HL-60 (cell line): ENCODE measurements at regions not wholly inside any gene's neighbourhood (a gene's known extent, or its start where the extent isn't known, plus 50 kb on each side); places are given as distances from the start of the nearest gene placed in this dataset.

Experiments
- DNase-seq, 2 experiments: peaks; one replicate each; pipeline ENCODE4 v3.0.0-alpha.2; 2010 to 2020; ENCODE audit warnings: low read depth in 1 of 2, low spot score in 1 of 2
- H3K27ac ChIP-seq: fragments of 250-450 bp; sonication (Bioruptor Pico); replicated peaks from 2 replicates; pipeline ENCODE4 v1.5.1; 2020; ENCODE audit warnings: mild to moderate bottlenecking, moderate library complexity
- H3K27me3 ChIP-seq: fragments of 250-450 bp; sonication (Bioruptor Pico); 2 replicates; pipeline ENCODE4 v1.5.1; 2021; ENCODE audit warnings: mild to moderate bottlenecking, moderate library complexity; ENCODE audit not compliant: insufficient read depth, poor library complexity, severe bottlenecking
- H3K4me3 ChIP-seq: replicated peaks from 2 replicates; pipeline ENCODE4 v1.5.1; 2011; ENCODE audit warnings: mild to moderate bottlenecking, control low read depth, low read length; ENCODE audit not compliant: insufficient read depth
- GABPA ChIP-seq: IDR thresholded peaks from 2 replicates; pipeline ENCODE4 v1.6.1; 2012; ENCODE audit warnings: low read depth
- POLR2AphosphoS5 ChIP-seq: IDR thresholded peaks from 2 replicates; pipeline ENCODE4 v1.6.1; 2012; ENCODE audit warnings: low read depth
- SPI1 ChIP-seq: IDR thresholded peaks from 2 replicates; pipeline ENCODE4 v1.6.1; 2012; ENCODE audit warnings: low read depth, mild to moderate bottlenecking, borderline replicate concordance
- TF ChIP-seq, protein P1 (sequence below): IDR thresholded peaks from one replicate; pipeline ENCODE4 v1.5.1; 2011; ENCODE audit warnings: low read length, control low read depth, inconsistent platforms; ENCODE audit not compliant: insufficient read depth
- TF ChIP-seq, protein P2 (sequence below): IDR thresholded peaks from 2 replicates; pipeline ENCODE4 v1.6.1; 2012; ENCODE audit warnings: low read depth; ENCODE audit not compliant: insufficient replicate concordance

DNA sequence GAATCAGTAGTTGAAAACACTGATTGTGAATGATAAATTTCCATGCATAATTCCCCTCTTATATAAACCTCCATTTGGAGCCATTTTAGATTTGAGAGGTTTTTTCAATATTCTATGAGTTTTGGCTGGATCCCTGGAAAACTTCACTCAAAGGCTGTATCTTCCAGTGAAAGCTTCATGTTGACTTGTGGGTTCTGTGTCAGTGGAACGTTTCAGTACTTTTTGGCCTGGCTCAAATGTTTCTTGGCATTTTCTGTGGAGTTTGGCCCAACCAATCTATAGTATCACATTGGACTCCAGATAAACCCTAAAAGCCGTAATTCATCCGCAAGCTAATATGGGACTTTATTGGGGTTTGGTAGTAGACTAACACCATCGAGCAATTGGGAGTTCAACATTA, 172.6 kb upstream of the PRPS1L1 start:
- Histone ChIP-seq H3K27me3 (no peaks in the 10 kb centered on the region), H3K27ac (no peak overlapping the region), H3K4me3 (no peak overlapping the region)
- TF ChIP-seq POLR2AphosphoS5 (no peak), SPI1 (no peak), GABPA (no peak)
- no peak for DNase-seq

DNA sequence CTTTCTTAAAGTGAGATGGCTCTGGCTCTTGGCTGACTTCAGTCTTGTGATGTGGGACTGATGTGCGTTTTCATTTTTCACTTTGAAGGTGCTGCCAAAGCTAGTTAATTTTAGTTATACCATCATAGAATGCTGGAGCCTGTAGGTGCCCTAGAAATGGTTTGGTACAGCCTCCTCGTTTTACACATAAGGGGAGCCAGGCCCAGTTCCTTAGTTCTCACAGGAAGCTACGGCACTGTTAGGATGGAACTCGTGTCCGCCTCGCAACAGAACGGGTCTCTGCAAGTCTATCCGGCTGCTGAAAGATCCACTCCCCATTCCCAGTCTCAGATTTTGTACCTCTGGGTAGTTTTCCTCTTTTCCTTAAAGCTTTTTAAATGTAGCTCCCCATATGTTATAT, 173.2 kb upstream of the PRPS1L1 start:
- DNase-seq: no peak
- Histone ChIP-seq H3K4me3 (no peak overlapping the region), H3K27me3 (no peaks in the 10 kb centered on the region), H3K27ac (no peak overlapping the region)
- TF ChIP-seq GABPA (no peak), SPI1 (no peak)

DNA sequence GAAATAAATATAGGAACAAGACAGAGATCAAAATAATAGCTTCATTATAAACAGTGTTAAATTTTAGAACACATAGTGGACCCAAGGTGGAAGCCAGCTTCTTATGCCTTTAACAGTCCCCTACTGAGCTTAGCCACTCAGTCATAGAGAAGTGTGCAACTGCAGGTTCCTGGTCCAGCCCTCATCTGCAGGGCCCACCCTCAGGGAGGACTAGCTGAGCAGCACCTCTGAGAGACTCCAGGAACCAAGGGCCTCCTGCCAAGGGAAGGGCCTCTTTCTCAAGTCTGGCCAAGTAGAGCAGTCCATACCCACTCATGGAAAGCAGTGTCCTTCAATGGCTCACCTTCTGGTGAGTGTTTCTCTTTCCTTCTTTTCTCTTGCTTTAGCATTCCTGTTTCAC, 173.7 kb upstream of the PRPS1L1 start:
- no peaks in the 10 kb centered on the region for H3K27me3 ChIP-seq
- no peak overlapping the region for H3K27ac ChIP-seq
- TF ChIP-seq POLR2AphosphoS5 (no peak), GABPA (no peak), SPI1 (no peak)
- TF ChIP-seq, protein P1, sequence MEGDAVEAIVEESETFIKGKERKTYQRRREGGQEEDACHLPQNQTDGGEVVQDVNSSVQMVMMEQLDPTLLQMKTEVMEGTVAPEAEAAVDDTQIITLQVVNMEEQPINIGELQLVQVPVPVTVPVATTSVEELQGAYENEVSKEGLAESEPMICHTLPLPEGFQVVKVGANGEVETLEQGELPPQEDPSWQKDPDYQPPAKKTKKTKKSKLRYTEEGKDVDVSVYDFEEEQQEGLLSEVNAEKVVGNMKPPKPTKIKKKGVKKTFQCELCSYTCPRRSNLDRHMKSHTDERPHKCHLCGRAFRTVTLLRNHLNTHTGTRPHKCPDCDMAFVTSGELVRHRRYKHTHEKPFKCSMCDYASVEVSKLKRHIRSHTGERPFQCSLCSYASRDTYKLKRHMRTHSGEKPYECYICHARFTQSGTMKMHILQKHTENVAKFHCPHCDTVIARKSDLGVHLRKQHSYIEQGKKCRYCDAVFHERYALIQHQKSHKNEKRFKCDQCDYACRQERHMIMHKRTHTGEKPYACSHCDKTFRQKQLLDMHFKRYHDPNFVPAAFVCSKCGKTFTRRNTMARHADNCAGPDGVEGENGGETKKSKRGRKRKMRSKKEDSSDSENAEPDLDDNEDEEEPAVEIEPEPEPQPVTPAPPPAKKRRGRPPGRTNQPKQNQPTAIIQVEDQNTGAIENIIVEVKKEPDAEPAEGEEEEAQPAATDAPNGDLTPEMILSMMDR: no peak
- TF ChIP-seq, protein P2, sequence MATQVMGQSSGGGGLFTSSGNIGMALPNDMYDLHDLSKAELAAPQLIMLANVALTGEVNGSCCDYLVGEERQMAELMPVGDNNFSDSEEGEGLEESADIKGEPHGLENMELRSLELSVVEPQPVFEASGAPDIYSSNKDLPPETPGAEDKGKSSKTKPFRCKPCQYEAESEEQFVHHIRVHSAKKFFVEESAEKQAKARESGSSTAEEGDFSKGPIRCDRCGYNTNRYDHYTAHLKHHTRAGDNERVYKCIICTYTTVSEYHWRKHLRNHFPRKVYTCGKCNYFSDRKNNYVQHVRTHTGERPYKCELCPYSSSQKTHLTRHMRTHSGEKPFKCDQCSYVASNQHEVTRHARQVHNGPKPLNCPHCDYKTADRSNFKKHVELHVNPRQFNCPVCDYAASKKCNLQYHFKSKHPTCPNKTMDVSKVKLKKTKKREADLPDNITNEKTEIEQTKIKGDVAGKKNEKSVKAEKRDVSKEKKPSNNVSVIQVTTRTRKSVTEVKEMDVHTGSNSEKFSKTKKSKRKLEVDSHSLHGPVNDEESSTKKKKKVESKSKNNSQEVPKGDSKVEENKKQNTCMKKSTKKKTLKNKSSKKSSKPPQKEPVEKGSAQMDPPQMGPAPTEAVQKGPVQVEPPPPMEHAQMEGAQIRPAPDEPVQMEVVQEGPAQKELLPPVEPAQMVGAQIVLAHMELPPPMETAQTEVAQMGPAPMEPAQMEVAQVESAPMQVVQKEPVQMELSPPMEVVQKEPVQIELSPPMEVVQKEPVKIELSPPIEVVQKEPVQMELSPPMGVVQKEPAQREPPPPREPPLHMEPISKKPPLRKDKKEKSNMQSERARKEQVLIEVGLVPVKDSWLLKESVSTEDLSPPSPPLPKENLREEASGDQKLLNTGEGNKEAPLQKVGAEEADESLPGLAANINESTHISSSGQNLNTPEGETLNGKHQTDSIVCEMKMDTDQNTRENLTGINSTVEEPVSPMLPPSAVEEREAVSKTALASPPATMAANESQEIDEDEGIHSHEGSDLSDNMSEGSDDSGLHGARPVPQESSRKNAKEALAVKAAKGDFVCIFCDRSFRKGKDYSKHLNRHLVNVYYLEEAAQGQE: no peak
- no peak overlapping the region for H3K4me3 ChIP-seq
- DNase-seq: no peak

DNA sequence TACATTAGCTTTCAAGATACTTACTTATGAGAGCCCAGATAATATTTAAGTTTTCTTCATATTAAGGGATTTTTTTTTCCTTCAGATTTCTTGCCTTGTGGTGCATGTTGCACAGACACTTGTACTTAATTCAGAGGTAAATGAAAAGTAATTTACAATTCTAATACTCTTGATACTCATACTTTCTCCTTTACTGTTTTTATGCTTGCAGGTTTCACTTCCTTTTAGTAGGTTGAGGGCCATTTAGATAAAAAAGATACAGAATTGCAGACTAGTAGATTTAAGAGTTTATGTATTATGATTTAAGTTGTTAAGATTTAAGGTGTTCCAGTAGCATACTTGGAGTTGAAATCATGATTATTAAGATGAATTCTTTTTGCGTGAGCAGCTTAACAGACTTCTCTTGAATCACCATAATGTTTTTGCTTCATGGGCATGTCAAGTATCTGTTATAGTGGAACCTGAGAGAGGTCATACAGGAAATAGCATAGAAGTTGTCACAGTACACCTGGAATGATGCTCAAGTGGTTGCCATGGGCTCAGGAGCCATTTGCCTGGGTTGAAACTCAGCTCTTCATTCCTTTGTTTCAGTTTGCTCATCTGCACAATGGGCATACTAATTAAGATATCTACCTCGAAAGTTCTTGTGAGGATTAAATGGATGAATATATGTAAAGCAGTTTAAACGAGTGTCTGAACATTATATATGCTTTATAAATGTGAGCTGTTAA, 174.8 kb upstream of the PRPS1L1 start:
- Histone ChIP-seq H3K4me3 (no peak overlapping the region), H3K27me3 (no peaks in the 10 kb centered on the region), H3K27ac (no peak overlapping the region)
- TF ChIP-seq, protein P1: no peak
- TF ChIP-seq, protein P2: no peak
- TF ChIP-seq POLR2AphosphoS5 (no peak), GABPA (no peak), SPI1 (no peak)
- no peak for DNase-seq

DNA sequence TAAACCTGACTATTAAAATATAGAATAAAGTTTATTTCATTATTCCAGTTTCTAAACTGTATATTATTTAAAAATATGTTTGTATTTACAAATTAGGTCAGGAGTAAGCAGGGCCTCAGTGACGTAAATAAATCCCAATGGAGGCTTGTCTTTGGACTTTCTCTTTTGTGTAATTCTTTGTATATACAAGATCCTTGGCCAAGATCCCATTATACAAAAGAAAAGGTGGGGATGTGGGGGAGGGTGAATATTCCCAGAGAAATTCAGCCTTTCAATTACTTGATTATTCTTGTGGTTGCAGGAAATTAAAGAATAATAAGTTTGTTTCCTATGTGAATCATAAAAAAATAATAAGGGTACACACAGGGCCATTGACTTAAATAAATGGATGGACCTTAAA, 178.7 kb upstream of the PRPS1L1 start:
- H3K27ac ChIP-seq: no peak overlapping the region
- no peak overlapping the region for H3K4me3 ChIP-seq
- H3K27me3 ChIP-seq: no peaks in the 10 kb centered on the region
- no peak for DNase-seq
- TF ChIP-seq, protein P1: no peak
- TF ChIP-seq POLR2AphosphoS5: no peak
- no peak for TF ChIP-seq SPI1
- TF ChIP-seq, protein P2: no peak
- no peak for TF ChIP-seq GABPA
